CD14-positive monocyte (primary cell): ENCODE measurements at regions not wholly inside any gene's neighbourhood (a gene's known extent, or its start where the extent isn't known, plus 50 kb on each side); places are given as distances from the start of the nearest gene placed in this dataset.

Experiments used
- DNase-seq, 3 donors: peaks; one replicate each; pipeline ENCODE4 v3.0.0-alpha.2; 2011 to 2022
- H2AFZ ChIP-seq: 2 replicates; pipeline ENCODE4 v1.6.0; 2012; ENCODE audit warnings: mild to moderate bottlenecking, low read depth, low read length, inconsistent platforms; ENCODE audit not compliant: insufficient read depth, poor library complexity, severe bottlenecking
- H3K27ac ChIP-seq, 2 donors: 1 replicate in 1 of 2; 2 replicates in 1 of 2; pipeline ENCODE4 v1.5.1; 2012 to 2013; ENCODE audit warnings: low read length in 2 of 2, control low read depth in 1 of 2, inconsistent platforms in 1 of 2, low read depth in 1 of 2, mild to moderate bottlenecking in 1 of 2
- H3K27me3 ChIP-seq, 2 donors: one replicate each; pipeline versions ENCODE4 v1.6.0 to v1.6.1; 2011 to 2013; ENCODE audit warnings: low read length in 2 of 2; ENCODE audit not compliant: control insufficient read depth in 2 of 2, insufficient read depth in 2 of 2
- H3K36me3 ChIP-seq, 2 donors: replicated peaks in 1 of 2; 1 replicate in 1 of 2; 2 replicates in 1 of 2; pipeline versions ENCODE4 v1.5.1 to v1.6.1; 2012 to 2013; ENCODE audit warnings: low read length in 2 of 2, control low read depth in 1 of 2, inconsistent platforms in 1 of 2, mild to moderate bottlenecking in 1 of 2; ENCODE audit not compliant: insufficient read depth in 2 of 2, control insufficient read depth in 1 of 2
- H3K4me1 ChIP-seq, 2 donors: 1 replicate in 1 of 2; 2 replicates in 1 of 2; pipeline versions ENCODE4 v1.5.1 to v1.6.1; 2012 to 2013; ENCODE audit warnings: low read length in 2 of 2, control low read depth in 1 of 2, inconsistent platforms in 1 of 2, mild to moderate bottlenecking in 1 of 2, moderate library complexity in 1 of 2; ENCODE audit not compliant: insufficient read depth in 2 of 2, control insufficient read depth in 1 of 2
- H3K4me2 ChIP-seq: replicated peaks from 2 replicates; pipeline ENCODE3; 2012; ENCODE audit warnings: low read length, moderate library complexity, mild to moderate bottlenecking; ENCODE audit not compliant: poor library complexity, severe bottlenecking; ENCODE audit errors: extremely low read depth
- H3K4me3 ChIP-seq, 3 experiments: fragments of 200-600 bp in 1 of 3; sonication (generic) in 1 of 3; replicated peaks in 1 of 3; 1 replicate in 2 of 3; 2 replicates in 1 of 3; pipeline ENCODE4 v1.5.1; 2011 to 2013; ENCODE audit warnings: low read length in 3 of 3, mild to moderate bottlenecking in 3 of 3, control low read depth in 2 of 3, low read depth in 2 of 3, inconsistent platforms in 1 of 3, moderate library complexity in 1 of 3
- H3K79me2 ChIP-seq: 2 replicates; pipeline ENCODE4 v1.6.0; 2012; ENCODE audit warnings: mild to moderate bottlenecking, control low read depth, inconsistent platforms, low read length, moderate library complexity; ENCODE audit not compliant: insufficient read depth
- H3K9ac ChIP-seq: 2 replicates; pipeline ENCODE4 v1.6.0; 2017; ENCODE audit warnings: low read length, mild to moderate bottlenecking; ENCODE audit not compliant: insufficient read depth, poor library complexity, severe bottlenecking
- H3K9me3 ChIP-seq, 2 donors: replicated peaks in 1 of 2; 1 replicate in 1 of 2; 2 replicates in 1 of 2; pipeline versions ENCODE4 v1.5.1 to v1.6.1; 2012 to 2013; ENCODE audit warnings: low read length in 2 of 2, control low read depth in 1 of 2; ENCODE audit not compliant: control insufficient read depth in 1 of 2, insufficient read depth in 1 of 2
- H4K20me1 ChIP-seq: 2 replicates; pipeline ENCODE4 v1.6.0; 2012; ENCODE audit warnings: mild to moderate bottlenecking, low read length, control low read depth, moderate library complexity; ENCODE audit not compliant: insufficient read depth
- H3K27ac Mint-ChIP-seq, 7 donors: one replicate each; pipeline ENCODE4 v1.8.0; 2020; ENCODE audit warnings: mild to moderate bottlenecking in 7 of 7, mixed read lengths in 7 of 7, moderate library complexity in 6 of 7, inconsistent platforms in 2 of 7
- H3K27me3 Mint-ChIP-seq, 3 donors: one replicate each; pipeline ENCODE4 v1.8.0; 2021 to 2022; ENCODE audit warnings: low read depth in 3 of 3, mild to moderate bottlenecking in 3 of 3, mixed read lengths in 3 of 3, moderate library complexity in 3 of 3, inconsistent platforms in 1 of 3
- H3K36me3 Mint-ChIP-seq, 2 donors: one replicate each; pipeline ENCODE4 v1.8.0; 2020; ENCODE audit warnings: mixed read lengths in 2 of 2, inconsistent platforms in 1 of 2, mild to moderate bottlenecking in 1 of 2
- H3K4me1 Mint-ChIP-seq: one replicate; pipeline ENCODE4 v1.8.0; 2020; ENCODE audit warnings: mild to moderate bottlenecking, mixed read lengths
- H3K4me3 Mint-ChIP-seq, 2 donors: one replicate each; pipeline ENCODE4 v1.8.0; 2020; ENCODE audit warnings: mild to moderate bottlenecking in 2 of 2, mixed read lengths in 2 of 2, moderate library complexity in 1 of 2
- H3K9me3 Mint-ChIP-seq, 7 donors: one replicate each; pipeline ENCODE4 v1.8.0; 2020 to 2022; ENCODE audit warnings: mixed read lengths in 7 of 7, mild to moderate bottlenecking in 6 of 7, moderate library complexity in 6 of 7, inconsistent platforms in 2 of 7
- CTCF ChIP-seq: fragments of 200-600 bp; IDR thresholded peaks from one replicate; pipeline ENCODE4 v1.8.0; 2022; ENCODE audit warnings: antibody characterized with exemption, mild to moderate bottlenecking
- WGBS: methylation state at CpG from one replicate; pipeline ENCODE4 v1.1.5; 2013; ENCODE audit warnings: missing lambda C conversion rate; ENCODE audit not compliant: insufficient coverage; 5-methylcytosine and 5-hydroxymethylcytosine counted together
- intact Hi-C, 2 donors: fragments of 100-400 bp; cut with micrococcal nuclease; formaldehyde crosslinking; loops; one replicate each; pipeline versions ENCODE4 v1.15.0 to v1.15.1; 2023

GRCh38 chr1:4463631-4464030 is 190.8 kb upstream of the AJAP1 start:
- 93% methylated on average over 5 of the region's 9 CpGs for WGBS
- Histone ChIP-seq H4K20me1 (no peaks in the 10 kb centered on the region), H3K9ac (no peak overlapping the region), H3K4me2 (no peak overlapping the region), H3K27me3 (no peaks in the 10 kb centered on the region), H3K9me3 (no peaks in the 10 kb centered on the region), H3K79me2 (no peaks in the 10 kb centered on the region), H2AFZ (no peak overlapping the region), H3K27ac (no peak overlapping the region), H3K4me1 (no peaks in the 10 kb centered on the region), H3K4me3 (no peak overlapping the region), H3K36me3 (no peaks in the 10 kb centered on the region)
- peaks cover 0 to 6% (median 2%) of the 10 kb centered on the region in 3 donors for H3K27me3 Mint-ChIP-seq
- no peaks in the 10 kb centered on the region for H3K36me3 Mint-ChIP-seq
- intact Hi-C loops = no loop called here
- no peak for DNase-seq
- no peak overlapping the region for H3K27ac Mint-ChIP-seq
- no peak overlapping the region for H3K4me3 Mint-ChIP-seq
- no peaks in the 10 kb centered on the region for H3K4me1 Mint-ChIP-seq
- TF ChIP-seq CTCF = no peak
- peaks cover 0 to 13% (median 4%) of the 10 kb centered on the region in 7 donors for H3K9me3 Mint-ChIP-seq

DNA sequence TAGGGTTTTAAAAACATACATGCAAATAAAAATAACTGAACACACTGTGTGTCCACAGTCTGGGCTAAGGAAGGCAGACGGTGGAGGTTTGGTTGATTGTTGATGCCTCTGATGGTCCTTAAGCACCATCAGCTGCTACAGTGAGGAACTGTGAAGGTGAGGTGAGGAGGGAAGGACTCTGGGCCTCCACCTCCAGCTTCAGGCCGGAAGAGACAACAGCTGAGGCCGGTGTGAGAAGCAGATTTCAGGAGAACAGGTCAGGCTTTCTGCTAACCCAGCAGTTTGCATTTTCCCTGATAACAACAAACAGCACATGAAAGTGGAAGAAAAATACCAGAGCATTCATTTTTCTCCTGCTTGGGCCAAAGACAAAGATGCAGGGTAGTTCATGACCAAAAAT is 189.9 kb upstream of the AJAP1 start:
- no peaks in the 10 kb centered on the region for H3K36me3 Mint-ChIP-seq
- intact Hi-C loops = no loop called here
- no peak overlapping the region for H2AFZ ChIP-seq
- no peaks in the 10 kb centered on the region for H3K9me3 ChIP-seq
- no peaks in the 10 kb centered on the region for H3K4me1 ChIP-seq
- H4K20me1 ChIP-seq = no peaks in the 10 kb centered on the region
- no peak overlapping the region for H3K9ac ChIP-seq
- H3K27me3 Mint-ChIP-seq = peaks cover 0 to 6% (median 2%) of the 10 kb centered on the region in 3 donors
- H3K4me3 ChIP-seq = no peak overlapping the region
- no peak overlapping the region for H3K27ac ChIP-seq
- H3K4me2 ChIP-seq = no peak overlapping the region
- no CpG with 5 or more reads among the region's 3 CpGs for WGBS
- H3K27me3 ChIP-seq = no peaks in the 10 kb centered on the region
- TF ChIP-seq CTCF = no peak
- H3K9me3 Mint-ChIP-seq = peaks cover 0 to 13% (median 4%) of the 10 kb centered on the region in 7 donors
- H3K27ac Mint-ChIP-seq = no peak overlapping the region
- no peaks in the 10 kb centered on the region for H3K4me1 Mint-ChIP-seq
- DNase-seq = no peak
- H3K4me3 Mint-ChIP-seq = no peak overlapping the region
- H3K79me2 ChIP-seq = no peaks in the 10 kb centered on the region
- H3K36me3 ChIP-seq = no peaks in the 10 kb centered on the region
